PC-9 (cell line): ENCODE measurements at regions not wholly inside any gene's neighbourhood (a gene's known extent, or its start where the extent isn't known, plus 50 kb on each side); places are given as distances from the start of the nearest gene placed in this dataset.

Experiments
- CTCF ChIP-seq: fragments of 200-600 bp; sonication (generic); conservative IDR thresholded peaks from 2 replicates; pipeline ENCODE4 v1.6.1; 2017; ENCODE audit warnings: mixed run types, antibody characterized with exemption, mild to moderate bottlenecking, moderate library complexity
- EZH2 ChIP-seq: fragments of 200-600 bp; sonication (generic); IDR thresholded peaks from 2 replicates; pipeline ENCODE4 v1.8.0; 2017; ENCODE audit warnings: antibody characterized with exemption, low read depth

DNA sequence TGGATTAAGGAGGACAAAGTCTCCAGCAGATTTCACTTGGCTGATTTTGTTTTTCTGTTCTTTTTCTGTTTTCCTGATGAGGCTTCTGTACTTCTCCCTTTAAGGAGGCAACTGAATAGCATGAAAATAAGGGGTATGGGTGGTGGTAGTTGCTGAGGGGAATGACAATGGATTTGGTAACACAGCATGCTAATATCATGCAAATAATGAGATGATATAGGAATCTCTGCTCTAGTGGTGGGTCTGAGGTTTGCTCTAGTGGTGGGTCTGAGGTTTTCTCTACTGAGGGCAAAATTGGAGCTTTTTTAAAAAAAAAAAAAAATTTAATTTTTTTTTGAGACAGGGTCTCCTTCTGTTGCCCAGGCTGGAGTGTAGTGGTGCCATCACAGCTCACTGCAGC is 139.7 kb downstream of the C9orf152 start:
- TF ChIP-seq CTCF: no peak
- TF ChIP-seq EZH2: no peak
